Endothelial cell (in vitro differentiated cells): ENCODE measurements at regions not wholly inside any gene's neighbourhood (a gene's known extent, or its start where the extent isn't known, plus 50 kb on each side); places are given as distances from the start of the nearest gene placed in this dataset.

Experiments
- DNase-seq: peaks from one replicate; pipeline ENCODE4 v3.0.0; 2021; ENCODE audit warnings: low spot score
- H3K27ac Mint-ChIP-seq: one replicate; pipeline ENCODE4 v1.8.0; 2021; ENCODE audit warnings: mixed read lengths, inconsistent platforms; ENCODE audit not compliant: unreplicated experiment
- H3K27me3 Mint-ChIP-seq: one replicate; pipeline ENCODE4 v1.8.0; 2021; ENCODE audit warnings: mild to moderate bottlenecking, moderate library complexity, mixed read lengths, inconsistent platforms; ENCODE audit not compliant: unreplicated experiment
- H3K36me3 Mint-ChIP-seq: one replicate; pipeline ENCODE4 v1.8.0; 2021; ENCODE audit warnings: mild to moderate bottlenecking, low read depth, mixed read lengths, inconsistent platforms; ENCODE audit not compliant: unreplicated experiment
- H3K4me1 Mint-ChIP-seq: one replicate; pipeline ENCODE4 v1.8.0; 2021; ENCODE audit warnings: mild to moderate bottlenecking, mixed read lengths, inconsistent platforms; ENCODE audit not compliant: unreplicated experiment
- H3K4me3 Mint-ChIP-seq: one replicate; pipeline ENCODE4 v1.8.0; 2021; ENCODE audit warnings: mild to moderate bottlenecking, mixed read lengths, inconsistent platforms; ENCODE audit not compliant: unreplicated experiment
- H3K9me3 Mint-ChIP-seq: one replicate; pipeline ENCODE4 v1.8.0; 2021; ENCODE audit warnings: mixed read lengths, inconsistent platforms; ENCODE audit not compliant: unreplicated experiment
- TF ChIP-seq, protein P1 (sequence below): fragments of 200-600 bp; sonication (generic); IDR thresholded peaks from one replicate; pipeline ENCODE4 v1.5.0; 2021; ENCODE audit warnings: antibody characterized with exemption; ENCODE audit not compliant: unreplicated experiment

DNA sequence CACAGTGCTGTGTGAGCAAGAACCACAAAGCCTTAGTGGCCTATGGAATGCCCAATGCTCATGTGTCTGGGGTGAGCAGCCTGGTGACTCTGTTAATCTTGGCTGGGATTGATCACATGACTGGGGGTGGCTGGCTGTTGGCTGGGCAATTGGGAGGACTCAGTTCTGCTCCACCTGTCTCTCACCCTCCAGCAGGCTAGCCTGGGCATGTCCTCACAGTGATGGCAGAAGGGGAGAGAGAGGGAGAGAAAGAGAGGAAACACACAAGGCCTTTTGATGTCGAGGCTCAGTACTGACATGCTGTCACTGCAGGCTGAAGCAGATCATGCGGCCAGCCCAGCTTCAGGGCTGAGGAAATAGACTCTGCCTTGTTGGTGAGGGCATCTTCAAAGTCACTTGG is 136.8 kb downstream of the TBX5 start:
- no peaks in the 10 kb centered on the region for H3K36me3 Mint-ChIP-seq
- no peak for DNase-seq
- H3K27ac Mint-ChIP-seq, result no peak overlapping the region
- H3K4me1 Mint-ChIP-seq, result peaks cover 3% of the 10 kb centered on the region
- TF ChIP-seq, protein P1, sequence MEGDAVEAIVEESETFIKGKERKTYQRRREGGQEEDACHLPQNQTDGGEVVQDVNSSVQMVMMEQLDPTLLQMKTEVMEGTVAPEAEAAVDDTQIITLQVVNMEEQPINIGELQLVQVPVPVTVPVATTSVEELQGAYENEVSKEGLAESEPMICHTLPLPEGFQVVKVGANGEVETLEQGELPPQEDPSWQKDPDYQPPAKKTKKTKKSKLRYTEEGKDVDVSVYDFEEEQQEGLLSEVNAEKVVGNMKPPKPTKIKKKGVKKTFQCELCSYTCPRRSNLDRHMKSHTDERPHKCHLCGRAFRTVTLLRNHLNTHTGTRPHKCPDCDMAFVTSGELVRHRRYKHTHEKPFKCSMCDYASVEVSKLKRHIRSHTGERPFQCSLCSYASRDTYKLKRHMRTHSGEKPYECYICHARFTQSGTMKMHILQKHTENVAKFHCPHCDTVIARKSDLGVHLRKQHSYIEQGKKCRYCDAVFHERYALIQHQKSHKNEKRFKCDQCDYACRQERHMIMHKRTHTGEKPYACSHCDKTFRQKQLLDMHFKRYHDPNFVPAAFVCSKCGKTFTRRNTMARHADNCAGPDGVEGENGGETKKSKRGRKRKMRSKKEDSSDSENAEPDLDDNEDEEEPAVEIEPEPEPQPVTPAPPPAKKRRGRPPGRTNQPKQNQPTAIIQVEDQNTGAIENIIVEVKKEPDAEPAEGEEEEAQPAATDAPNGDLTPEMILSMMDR, result no peak
- H3K4me3 Mint-ChIP-seq, result no peak overlapping the region
- H3K9me3 Mint-ChIP-seq, result no peaks in the 10 kb centered on the region
- H3K27me3 Mint-ChIP-seq, result no peaks in the 10 kb centered on the region

DNA sequence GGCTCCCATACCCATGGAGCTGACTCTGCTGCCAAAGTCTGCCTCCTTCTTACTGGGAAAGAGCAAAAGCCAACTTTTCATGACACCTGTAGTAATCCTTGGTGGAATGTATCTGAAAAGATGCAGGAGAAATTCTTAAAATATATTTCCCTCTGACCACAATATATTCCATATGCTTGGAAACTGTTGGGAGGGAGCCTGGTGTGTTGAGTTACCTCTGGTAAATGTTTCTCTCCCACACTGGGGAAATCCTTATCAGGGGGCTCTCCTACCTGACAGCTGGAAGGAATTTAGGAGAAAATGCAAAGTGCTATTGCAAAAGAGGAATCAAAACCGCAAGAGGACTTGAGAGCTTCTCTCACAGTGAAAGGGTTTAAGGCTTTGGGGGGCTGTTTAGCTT is 139.4 kb downstream of the TBX5 start:
- Mint-ChIP-seq H3K27me3 (no peaks in the 10 kb centered on the region), H3K27ac (no peak overlapping the region), H3K4me1 (peaks cover 3% of the 10 kb centered on the region), H3K9me3 (no peaks in the 10 kb centered on the region), H3K4me3 (no peak overlapping the region), H3K36me3 (no peaks in the 10 kb centered on the region)
- DNase-seq, result no peak
- TF ChIP-seq, protein P1, result no peak

- Mint-ChIP-seq H3K9me3 (no peaks in the 10 kb centered on the region), H3K27ac (no peak overlapping the region), H3K27me3 (no peaks in the 10 kb centered on the region), H3K4me3 (no peak overlapping the region), H3K36me3 (no peaks in the 10 kb centered on the region), H3K4me1 (peaks cover 3% of the 10 kb centered on the region)
- TF ChIP-seq, protein P1, result no peak
- no peak for DNase-seq
These were observed 140.9 kb downstream of the TBX5 start for GRCh38 chr12:114265036-114265435.

DNA sequence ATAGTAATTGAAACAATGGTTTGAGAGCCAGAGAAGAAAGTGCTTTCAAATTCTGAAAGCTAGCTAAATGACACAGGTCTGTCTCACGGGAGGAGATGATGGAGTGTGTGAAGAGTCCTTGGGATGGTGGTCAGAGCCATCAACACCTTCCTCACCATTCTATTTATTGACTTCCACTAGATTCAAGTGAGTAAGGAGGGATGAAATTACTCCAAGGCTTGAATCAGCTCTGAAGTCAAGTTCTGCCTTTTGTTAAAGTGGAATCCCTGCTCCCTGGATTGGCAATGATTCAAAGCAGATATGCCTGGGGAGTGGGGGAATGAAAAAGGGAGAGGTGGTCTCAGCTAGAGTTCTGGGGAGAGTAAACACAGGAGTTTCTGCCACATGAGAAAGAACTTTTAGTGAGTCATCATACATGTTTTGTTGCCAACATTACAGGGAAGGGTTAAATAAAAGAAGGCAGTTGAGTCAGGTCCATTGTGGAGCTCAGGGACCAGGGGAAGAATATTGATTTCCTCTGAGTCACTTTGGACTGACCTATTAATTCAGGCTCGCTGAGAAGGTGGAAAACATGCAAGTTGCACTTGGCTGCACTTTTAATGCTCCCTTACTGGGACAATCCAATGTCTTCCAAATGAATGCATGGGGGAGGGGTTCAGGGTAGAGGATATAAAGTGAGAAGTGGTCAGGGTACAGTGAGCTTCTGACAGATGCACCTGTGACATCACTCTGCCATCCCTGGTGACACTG is 142.7 kb downstream of the TBX5 start:
- H3K4me3 Mint-ChIP-seq, result no peak overlapping the region
- no peak overlapping the region for H3K27ac Mint-ChIP-seq
- DNase-seq, result no peak
- TF ChIP-seq, protein P1, result no peak
- H3K27me3 Mint-ChIP-seq, result no peaks in the 10 kb centered on the region
- no peaks in the 10 kb centered on the region for H3K36me3 Mint-ChIP-seq
- no peaks in the 10 kb centered on the region for H3K4me1 Mint-ChIP-seq
- no peaks in the 10 kb centered on the region for H3K9me3 Mint-ChIP-seq

DNA sequence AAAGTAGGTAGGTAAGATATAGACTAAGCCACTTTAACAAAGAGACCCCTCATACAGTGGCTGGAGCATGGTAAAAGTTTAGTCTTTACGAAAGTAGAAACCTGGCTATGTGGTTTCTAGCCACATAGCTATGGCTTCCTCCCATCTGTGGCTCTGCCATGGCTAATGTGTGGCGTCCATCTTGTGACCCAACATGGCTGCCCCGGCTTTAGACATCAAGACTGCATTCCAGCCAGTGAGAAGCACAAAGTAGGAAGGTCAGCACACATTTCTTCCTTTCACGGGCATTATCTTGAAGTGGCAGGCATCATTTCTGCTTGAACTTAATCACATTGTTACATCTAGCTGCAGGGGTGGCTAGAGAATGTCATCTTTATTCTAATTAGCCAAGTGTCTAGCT is 148.3 kb downstream of the TBX5 start:
- no peak for DNase-seq
- TF ChIP-seq, protein P1, result no peak
- Mint-ChIP-seq H3K27ac (no peak overlapping the region), H3K4me3 (no peak overlapping the region), H3K27me3 (peaks cover 3% of the 10 kb centered on the region), H3K9me3 (no peaks in the 10 kb centered on the region), H3K4me1 (peaks cover 4% of the 10 kb centered on the region), H3K36me3 (no peaks in the 10 kb centered on the region)
